GM21619 (cell line): ENCODE measurements at regions not wholly inside any gene's neighbourhood (a gene's known extent, or its start where the extent isn't known, plus 50 kb on each side); places are given as distances from the start of the nearest gene placed in this dataset.

Experiments used
- ATAC-seq: cut with Tn5 transposase; IDR thresholded peaks from one replicate; pipeline ENCODE4 v1.9.1; 2021; ENCODE audit not compliant: unreplicated experiment

- ATAC-seq, result no peak
Observed at GRCh38 chr3:157751386-157751785, 248.2 kb upstream of the VEPH1 start.

GRCh38 chr3:157746391-157746790 lies 243.2 kb upstream of the VEPH1 start:
- no peak for ATAC-seq

DNA sequence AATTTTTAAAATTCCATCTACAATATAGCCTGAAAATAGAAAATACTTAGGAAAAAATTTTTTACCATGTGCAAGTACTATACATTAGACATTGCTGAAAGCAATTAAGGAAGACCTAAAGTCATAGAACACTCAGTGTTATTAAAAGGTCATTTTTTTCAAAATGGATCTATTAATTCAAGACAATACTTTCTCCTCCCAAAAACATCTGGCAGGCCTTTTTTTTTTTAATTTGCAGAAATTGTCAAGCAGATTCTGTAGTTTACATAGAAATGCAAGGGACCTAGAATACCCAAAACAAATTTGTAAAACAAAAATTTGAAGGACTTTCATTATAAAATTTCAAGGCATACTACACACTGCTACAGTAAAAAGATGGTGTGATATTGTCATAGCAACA lies 238.4 kb upstream of the VEPH1 start:
- no peak for ATAC-seq

- ATAC-seq, result no peak
Observed at GRCh38 chr3:157738441-157738840, 235.2 kb upstream of the VEPH1 start.

- no peak for ATAC-seq
Observed at GRCh38 chr3:157718800-157719199, 215.6 kb upstream of the VEPH1 start.

DNA sequence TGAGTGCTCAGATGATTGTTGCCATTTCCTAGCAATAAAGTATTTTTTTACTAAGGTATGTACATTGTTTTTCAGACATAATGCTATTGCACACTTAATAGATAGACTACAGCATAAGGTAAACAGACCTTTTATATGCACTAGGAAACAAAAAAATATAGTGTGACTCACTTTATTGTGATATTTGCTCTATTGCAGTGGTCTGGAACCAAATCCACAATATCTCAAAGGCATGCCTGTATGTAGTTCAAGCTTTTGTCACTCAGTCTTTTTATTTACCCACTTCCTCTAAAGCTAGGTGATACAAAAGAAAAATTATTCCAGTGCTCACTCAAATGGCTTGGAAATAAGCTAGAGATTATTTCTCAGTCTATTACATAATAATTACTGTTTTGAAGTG lies 209.9 kb upstream of the VEPH1 start:
- ATAC-seq, result no peak

GRCh38 chr3:157705258-157705657 lies 202.0 kb upstream of the VEPH1 start:
- no peak for ATAC-seq

DNA sequence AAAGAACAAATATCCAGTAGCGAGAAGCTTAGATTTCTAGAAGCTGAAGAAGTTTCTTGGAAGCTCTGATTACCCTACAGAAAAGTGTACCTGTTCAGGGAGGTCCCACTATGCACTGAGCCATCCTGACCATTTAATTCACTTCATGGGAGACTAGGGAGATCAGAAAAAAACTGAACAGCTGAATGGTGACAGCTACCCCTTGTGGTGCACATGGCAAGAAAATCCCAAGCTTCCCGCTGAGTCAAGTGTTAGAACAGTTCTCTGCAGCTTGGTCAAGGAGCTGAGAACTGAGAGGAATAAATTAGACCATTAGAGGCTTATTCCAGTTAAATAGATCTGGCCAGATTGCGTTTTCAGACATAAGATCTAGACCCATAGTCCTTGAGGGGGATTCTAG lies 197.2 kb upstream of the VEPH1 start:
- ATAC-seq, result no peak

- ATAC-seq, result no peak
Observed at GRCh38 chr3:157695586-157695985, 192.4 kb upstream of the VEPH1 start.

DNA sequence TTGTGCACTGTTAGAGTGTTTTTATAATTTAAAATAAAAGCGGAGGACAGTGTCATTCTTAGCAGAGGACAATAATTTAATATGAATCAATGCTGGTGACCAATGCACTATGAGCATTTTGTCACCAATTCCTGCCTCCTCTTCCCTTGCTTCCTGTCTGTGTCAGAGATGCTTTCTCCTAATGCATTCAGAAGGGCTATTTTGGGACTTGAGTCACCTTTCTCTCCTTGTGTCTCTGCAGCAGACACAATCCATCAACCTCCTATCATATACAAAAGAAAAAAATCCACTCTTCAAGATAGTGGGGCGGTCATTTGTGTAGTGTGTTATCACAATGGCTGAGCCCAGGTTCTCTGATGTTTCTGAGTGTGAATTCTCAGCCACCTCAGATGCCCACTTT lies 191.9 kb upstream of the VEPH1 start:
- ATAC-seq, result no peak

- ATAC-seq, result no peak
Observed at GRCh38 chr3:157693762-157694161, 190.5 kb upstream of the VEPH1 start.

DNA sequence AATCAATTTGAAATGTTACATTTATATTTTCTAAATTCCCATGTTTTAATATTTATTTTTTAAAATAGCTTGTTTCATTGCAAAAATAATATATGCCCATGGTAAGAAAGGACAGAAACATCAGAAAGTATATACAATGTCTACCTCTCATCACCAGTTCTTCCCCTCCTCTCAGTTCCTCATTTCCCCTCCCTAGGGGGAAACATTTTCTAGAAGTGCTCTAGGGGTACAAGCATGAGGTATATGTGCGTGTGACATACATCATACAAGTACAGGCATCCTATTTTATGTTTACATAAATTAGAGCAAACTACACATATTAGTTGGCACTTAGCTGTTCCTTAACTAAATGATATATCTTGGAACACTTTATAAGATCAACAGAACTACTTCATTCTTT lies 189.3 kb upstream of the VEPH1 start:
- ATAC-seq, result no peak

DNA sequence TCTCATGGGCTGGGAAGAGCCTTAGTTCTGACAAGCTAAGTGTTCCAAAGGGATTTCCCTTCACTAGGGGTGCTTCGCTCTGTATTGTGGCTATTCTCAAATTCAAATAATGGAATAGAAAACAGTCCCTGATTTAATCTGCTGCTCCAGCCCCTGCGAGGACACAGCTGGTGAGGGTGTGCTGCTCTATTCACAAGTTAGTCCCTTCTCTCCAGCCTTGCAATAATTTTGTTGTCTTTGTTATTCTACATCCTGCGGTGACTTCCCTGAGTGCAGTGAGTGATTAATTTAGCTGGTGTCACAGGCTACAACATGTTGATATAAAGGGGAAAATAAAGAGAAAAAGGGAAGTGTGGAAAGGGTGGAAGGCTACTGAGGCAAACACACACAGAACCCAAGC lies 180.5 kb upstream of the VEPH1 start:
- ATAC-seq, result no peak

DNA sequence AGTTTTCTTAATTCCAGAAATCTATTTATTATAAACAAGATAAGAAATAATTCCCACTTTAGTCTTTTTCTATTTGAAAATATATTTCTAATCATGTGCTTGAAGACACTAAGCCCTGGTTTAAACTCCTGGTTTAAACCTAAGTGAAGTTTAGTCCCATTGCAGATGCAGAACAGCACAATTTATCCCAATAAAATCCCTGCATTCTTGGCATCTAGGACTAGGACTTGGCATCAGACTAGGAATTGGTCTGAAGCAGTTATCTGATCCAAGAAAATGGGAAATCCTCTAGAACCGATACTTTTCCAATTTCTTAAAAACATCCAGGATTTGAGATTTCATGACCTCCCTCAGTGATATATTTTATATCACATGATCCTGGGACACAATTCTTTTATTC lies 168.8 kb upstream of the VEPH1 start:
- ATAC-seq, result no peak

GRCh38 chr3:157671656-157672055 lies 168.4 kb upstream of the VEPH1 start:
- no peak for ATAC-seq

DNA sequence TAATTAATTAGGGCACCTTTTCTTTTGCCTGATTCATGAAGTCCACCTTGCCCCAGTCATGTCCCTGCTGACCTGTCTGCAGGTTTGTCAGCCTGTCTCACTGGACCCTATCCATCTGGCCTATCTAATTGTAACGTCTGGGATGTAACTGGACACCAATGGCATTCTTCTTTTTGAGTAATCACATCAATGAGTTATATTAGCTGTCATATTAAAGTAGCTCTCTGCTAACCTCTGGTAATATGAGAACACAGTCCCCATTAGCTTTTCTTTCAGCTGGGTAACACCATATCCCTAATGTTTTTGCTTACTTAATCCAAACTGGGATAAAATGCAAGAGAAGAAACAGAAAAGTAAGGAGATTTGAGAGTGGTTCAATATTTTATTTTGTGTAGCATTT lies 166.2 kb upstream of the VEPH1 start:
- no peak for ATAC-seq

DNA sequence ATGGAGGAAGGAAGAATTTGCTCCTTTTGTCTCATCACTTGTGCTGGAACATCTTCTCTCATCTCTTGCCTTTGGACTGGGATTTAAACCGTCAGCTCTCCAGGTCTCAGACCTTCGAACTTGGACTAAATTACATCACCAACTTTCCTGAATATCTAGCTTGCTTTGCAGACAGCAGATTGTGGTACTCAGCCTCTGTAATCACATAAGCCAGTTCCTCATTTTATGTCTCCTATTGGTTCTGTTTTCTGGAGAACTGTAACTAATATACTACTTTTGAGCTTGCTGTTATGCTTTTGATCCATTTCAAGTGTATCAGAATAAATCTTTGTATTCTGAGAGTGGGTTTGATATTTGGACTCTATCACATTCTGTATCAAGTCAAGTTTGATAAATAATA lies 164.3 kb upstream of the VEPH1 start:
- ATAC-seq, result no peak

- ATAC-seq, result no peak
Observed at GRCh38 chr3:157662171-157662570, 159.0 kb upstream of the VEPH1 start.

- ATAC-seq, result no peak
Observed at GRCh38 chr3:157660847-157661246, 157.6 kb upstream of the VEPH1 start.

- ATAC-seq, result no peak
Observed at GRCh38 chr3:157652366-157652765, 149.2 kb upstream of the VEPH1 start.

DNA sequence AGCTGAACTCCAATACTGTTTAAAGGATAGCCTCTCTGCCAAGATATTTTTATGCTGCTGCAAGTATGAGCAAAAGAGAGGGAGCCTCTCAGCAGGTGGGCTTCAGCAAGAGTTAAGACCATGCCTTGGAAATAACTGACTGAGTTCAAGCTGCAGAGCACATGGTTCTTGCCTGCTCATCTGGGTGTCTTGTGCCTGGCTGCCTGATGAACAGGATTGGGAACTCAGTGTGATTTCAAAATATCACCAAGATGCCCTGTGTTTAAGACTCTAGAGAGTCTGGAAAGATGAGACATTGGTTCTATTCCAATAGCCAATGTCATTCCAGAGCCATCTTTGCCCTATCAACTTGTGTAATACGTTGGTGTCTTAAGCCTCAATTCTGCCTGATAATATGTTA lies 147.5 kb upstream of the VEPH1 start:
- ATAC-seq, result no peak

- no peak for ATAC-seq
Observed at GRCh38 chr3:157650172-157650571, 147.0 kb upstream of the VEPH1 start.

- no peak for ATAC-seq
Observed at GRCh38 chr3:157649511-157649910, 146.3 kb upstream of the VEPH1 start.

DNA sequence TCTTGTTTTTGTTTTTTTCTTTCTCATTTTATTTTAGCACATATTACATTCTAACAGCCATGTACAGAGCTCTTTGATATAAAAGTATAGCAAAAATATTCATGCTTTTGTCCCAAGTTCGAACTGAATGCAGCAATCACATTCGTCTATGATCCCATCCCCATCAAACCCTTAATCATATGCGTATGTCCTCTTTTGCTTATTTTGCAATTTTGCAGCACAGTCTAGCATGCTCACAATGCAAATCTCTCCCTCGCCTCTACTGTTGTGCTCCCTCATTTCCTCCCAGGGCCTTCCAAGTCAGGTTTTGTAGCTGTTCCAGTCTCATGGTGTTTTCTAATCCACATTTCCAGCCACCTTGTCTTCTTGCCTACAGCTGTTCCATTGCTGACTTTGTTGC lies 144.6 kb upstream of the VEPH1 start:
- no peak for ATAC-seq
